Type B pancreatic cell (in vitro differentiated cells): ENCODE measurements at regions not wholly inside any gene's neighbourhood (a gene's known extent, or its start where the extent isn't known, plus 50 kb on each side); places are given as distances from the start of the nearest gene placed in this dataset.
"Not testable (repeated sequence)": the region's sequence is repeated elsewhere in the genome, so short reads cannot be mapped to it uniquely, and the experiment has no call there.

ENCODE experiments used
- DNase-seq: peaks from one replicate; pipeline ENCODE4 v3.0.0; 2021; ENCODE audit warnings: mixed read lengths; ENCODE audit not compliant: unreplicated experiment; ENCODE audit errors: extremely low spot score
- H3K27ac Mint-ChIP-seq: 2 replicates; pipeline ENCODE4 v1.8.0; 2021; ENCODE audit warnings: mild to moderate bottlenecking, mixed read lengths
- H3K27me3 Mint-ChIP-seq: 2 replicates; pipeline ENCODE4 v1.8.0; 2021; ENCODE audit warnings: mixed read lengths
- H3K36me3 Mint-ChIP-seq: 2 replicates; pipeline ENCODE4 v1.8.0; 2021; ENCODE audit warnings: mixed read lengths
- H3K4me1 Mint-ChIP-seq: one replicate; pipeline ENCODE4 v1.8.0; 2021; ENCODE audit warnings: mixed read lengths; ENCODE audit not compliant: unreplicated experiment
- H3K4me3 Mint-ChIP-seq: 2 replicates; pipeline ENCODE4 v1.8.0; 2021; ENCODE audit warnings: mild to moderate bottlenecking, mixed read lengths
- H3K9me3 Mint-ChIP-seq: 2 replicates; pipeline ENCODE4 v1.8.0; 2021; ENCODE audit warnings: mixed read lengths
- TF ChIP-seq, protein P1 (sequence below): fragments of 200-600 bp; sonication (generic); conservative IDR thresholded peaks from 2 replicates; pipeline ENCODE4 v1.5.0; 2021; ENCODE audit warnings: antibody characterized with exemption, mild to moderate bottlenecking

DNA sequence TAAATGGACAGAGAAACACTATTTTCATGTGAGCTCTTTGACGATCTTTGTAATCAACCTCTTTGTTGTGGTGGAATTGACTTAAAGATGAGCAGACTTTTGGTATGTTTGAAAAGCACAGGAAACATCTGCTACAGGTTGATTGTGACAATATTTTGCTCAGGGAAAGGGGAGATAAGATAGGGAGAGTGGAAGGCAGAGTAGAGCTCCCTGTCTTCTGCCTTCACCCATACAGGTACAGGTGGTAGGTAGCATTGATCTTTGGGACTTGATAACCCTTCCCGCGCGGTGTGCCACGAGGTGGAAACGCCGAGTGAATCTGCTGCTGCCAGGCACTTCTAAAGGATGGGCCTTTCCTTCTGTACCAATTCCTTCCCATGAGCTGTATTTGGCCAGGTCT, 183.6 kb downstream of the UTRN start:
- H3K9me3 Mint-ChIP-seq: no peaks in the 10 kb centered on the region
- no peak overlapping the region for H3K4me3 Mint-ChIP-seq
- no peak for DNase-seq
- TF ChIP-seq, protein P1, sequence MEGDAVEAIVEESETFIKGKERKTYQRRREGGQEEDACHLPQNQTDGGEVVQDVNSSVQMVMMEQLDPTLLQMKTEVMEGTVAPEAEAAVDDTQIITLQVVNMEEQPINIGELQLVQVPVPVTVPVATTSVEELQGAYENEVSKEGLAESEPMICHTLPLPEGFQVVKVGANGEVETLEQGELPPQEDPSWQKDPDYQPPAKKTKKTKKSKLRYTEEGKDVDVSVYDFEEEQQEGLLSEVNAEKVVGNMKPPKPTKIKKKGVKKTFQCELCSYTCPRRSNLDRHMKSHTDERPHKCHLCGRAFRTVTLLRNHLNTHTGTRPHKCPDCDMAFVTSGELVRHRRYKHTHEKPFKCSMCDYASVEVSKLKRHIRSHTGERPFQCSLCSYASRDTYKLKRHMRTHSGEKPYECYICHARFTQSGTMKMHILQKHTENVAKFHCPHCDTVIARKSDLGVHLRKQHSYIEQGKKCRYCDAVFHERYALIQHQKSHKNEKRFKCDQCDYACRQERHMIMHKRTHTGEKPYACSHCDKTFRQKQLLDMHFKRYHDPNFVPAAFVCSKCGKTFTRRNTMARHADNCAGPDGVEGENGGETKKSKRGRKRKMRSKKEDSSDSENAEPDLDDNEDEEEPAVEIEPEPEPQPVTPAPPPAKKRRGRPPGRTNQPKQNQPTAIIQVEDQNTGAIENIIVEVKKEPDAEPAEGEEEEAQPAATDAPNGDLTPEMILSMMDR: no peak
- no peak overlapping the region for H3K27ac Mint-ChIP-seq
- peaks cover 36% of the 10 kb centered on the region for H3K36me3 Mint-ChIP-seq
- no peaks in the 10 kb centered on the region for H3K27me3 Mint-ChIP-seq
- peaks cover 7% of the 10 kb centered on the region for H3K4me1 Mint-ChIP-seq

DNA sequence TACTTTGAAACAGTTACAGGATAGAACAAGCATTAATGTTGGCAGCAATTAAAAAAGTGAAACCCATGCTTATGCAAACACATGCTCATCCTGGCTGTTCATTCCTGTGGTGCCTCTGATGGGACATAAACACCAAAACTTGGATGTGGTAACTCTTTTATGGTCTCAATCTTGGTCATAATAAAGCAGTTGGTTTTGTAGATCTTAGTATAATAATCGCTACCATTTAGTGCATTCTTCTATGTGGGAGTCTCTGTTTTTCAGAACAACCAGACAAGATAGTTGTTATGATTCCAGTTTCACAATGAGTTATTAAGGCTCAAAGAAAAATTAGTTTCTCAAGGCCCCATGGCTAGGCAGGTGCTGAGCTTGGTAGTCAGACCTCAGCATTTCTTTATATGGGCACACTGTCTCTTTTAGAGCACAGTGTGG, 184.0 kb downstream of the UTRN start:
- TF ChIP-seq, protein P1: no peak
- H3K27me3 Mint-ChIP-seq: no peaks in the 10 kb centered on the region
- no peaks in the 10 kb centered on the region for H3K9me3 Mint-ChIP-seq
- H3K4me3 Mint-ChIP-seq: no peak overlapping the region
- H3K4me1 Mint-ChIP-seq: peaks cover 7% of the 10 kb centered on the region
- DNase-seq: no peak
- peaks cover 35% of the 10 kb centered on the region for H3K36me3 Mint-ChIP-seq
- no peak overlapping the region for H3K27ac Mint-ChIP-seq

DNA sequence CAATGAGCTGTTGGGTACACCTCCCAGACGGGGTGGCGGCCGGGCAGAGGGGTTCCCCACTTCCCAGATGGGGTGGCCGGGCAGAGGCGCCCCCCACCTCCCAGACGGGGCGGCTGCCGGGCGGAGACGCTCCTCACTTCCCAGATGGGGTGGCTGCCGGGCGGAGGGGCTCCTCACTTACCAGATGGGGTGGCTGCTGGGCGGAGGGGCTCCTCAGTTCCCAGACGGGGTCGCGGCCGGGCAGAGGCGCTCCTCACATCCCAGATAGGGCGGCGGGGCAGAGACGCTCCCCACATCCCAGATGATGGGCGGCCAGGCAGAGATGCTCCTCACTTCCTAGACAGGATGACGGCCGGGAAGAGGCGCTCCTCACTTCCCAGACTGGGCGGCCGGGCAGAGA, 185.1 kb downstream of the UTRN start:
- not testable (repeated sequence) for H3K4me3 Mint-ChIP-seq, DNase-seq, H3K27me3 Mint-ChIP-seq, H3K27ac Mint-ChIP-seq, H3K9me3 Mint-ChIP-seq, H3K4me1 Mint-ChIP-seq
- peaks cover 41% of the 10 kb centered on the region for H3K36me3 Mint-ChIP-seq

DNA sequence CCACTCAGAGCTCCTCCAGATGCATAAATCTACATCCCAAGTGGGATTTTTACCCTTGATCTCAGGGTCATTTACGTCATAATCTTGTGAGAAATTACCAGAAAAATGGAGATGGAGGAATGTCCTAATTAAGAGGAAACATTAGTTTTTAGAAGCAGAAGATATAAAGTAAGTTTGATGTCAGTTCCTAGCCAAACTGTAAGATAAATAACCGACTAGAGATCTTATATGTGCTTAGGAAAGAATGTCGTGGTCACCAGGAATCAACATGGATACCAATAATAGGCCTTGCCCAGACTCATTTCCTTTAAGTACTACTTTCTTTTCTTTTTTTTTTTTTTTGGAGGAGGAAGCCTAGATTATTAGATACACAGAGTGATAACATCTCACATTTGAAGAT, 186.9 kb downstream of the UTRN start:
- Mint-ChIP-seq H3K27ac (no peak overlapping the region), H3K9me3 (no peaks in the 10 kb centered on the region), H3K4me1 (peaks cover 4% of the 10 kb centered on the region), H3K36me3 (peaks cover 40% of the 10 kb centered on the region), H3K27me3 (no peaks in the 10 kb centered on the region), H3K4me3 (no peak overlapping the region)
- TF ChIP-seq, protein P1: no peak
- no peak for DNase-seq

DNA sequence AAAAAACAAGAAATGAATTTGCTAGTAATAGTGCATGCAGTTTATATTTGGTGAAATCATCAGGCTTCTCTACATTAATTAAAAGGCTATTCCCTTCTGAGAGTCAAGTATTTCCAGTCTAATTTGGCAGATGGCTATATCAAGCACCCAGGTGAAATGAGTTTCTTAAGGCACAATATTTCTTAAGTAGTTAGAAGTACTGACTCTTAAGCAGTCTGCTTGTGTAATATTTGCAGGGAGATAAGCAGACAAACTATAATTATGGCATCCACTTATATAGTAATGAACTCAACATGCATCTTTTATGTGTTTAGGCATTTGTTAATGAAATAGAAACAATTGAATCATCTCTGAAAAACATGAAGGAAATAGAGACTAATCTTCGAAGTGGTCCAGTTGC, 189.2 kb downstream of the UTRN start:
- Mint-ChIP-seq H3K36me3 (peaks cover 28% of the 10 kb centered on the region), H3K27ac (no peak overlapping the region), H3K4me3 (no peak overlapping the region), H3K4me1 (no peaks in the 10 kb centered on the region), H3K27me3 (no peaks in the 10 kb centered on the region), H3K9me3 (no peaks in the 10 kb centered on the region)
- TF ChIP-seq, protein P1: no peak
- no peak for DNase-seq

DNA sequence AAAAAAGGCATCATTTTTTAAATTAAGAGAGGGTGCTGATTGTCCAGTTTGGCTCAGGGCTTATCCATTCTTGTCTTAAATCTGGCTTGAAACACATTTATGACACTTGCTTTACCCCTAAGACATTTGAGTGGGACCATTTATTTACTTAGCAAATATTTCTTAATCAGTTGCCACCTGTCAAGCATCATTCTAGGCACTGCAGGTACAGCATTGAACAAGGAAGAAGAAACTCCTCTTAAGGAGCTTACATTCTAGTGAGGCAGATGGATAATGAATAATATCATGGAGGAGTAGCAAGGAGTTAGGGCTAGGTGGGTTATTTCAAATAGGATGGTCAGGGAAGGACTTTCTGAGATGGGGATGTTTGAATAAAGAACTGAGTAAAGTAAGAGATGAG, 189.8 kb downstream of the UTRN start:
- no peak overlapping the region for H3K27ac Mint-ChIP-seq

More for the DNA sequence above, 189.8 kb downstream of the UTRN start:
- no peaks in the 10 kb centered on the region for H3K27me3 Mint-ChIP-seq
- no peak for DNase-seq
- TF ChIP-seq, protein P1: no peak
- H3K4me3 Mint-ChIP-seq: no peak overlapping the region
- H3K9me3 Mint-ChIP-seq: no peaks in the 10 kb centered on the region
- H3K36me3 Mint-ChIP-seq: peaks cover 34% of the 10 kb centered on the region
- H3K4me1 Mint-ChIP-seq: no peaks in the 10 kb centered on the region
